IMR-90 (cell line): ENCODE measurements at regions not wholly inside any gene's neighbourhood (a gene's known extent, or its start where the extent isn't known, plus 50 kb on each side); places are given as distances from the start of the nearest gene placed in this dataset.

Experiments used
- BHLHE40 ChIP-seq: fragments of 150-350 bp; IDR thresholded peaks from 2 replicates; pipeline ENCODE4 v1.6.1; 2016; ENCODE audit warnings: mild to moderate bottlenecking, low read depth, low read length
- MAFK ChIP-seq: IDR thresholded peaks from 2 replicates; pipeline ENCODE4 v1.6.1; 2012; ENCODE audit warnings: low read depth, low read length, improper control_type of control experiment
- MXI1 ChIP-seq: IDR thresholded peaks from 2 replicates; pipeline ENCODE4 v1.6.1; 2012; ENCODE audit warnings: low read depth, mild to moderate bottlenecking, low read length, moderate library complexity, borderline replicate concordance
- POLR2A ChIP-seq: IDR thresholded peaks from 2 replicates; pipeline ENCODE4 v1.6.1; 2012; ENCODE audit warnings: mild to moderate bottlenecking, low read depth, low read length
- RAD21 ChIP-seq: IDR thresholded peaks from 2 replicates; pipeline ENCODE4 v1.6.1; 2012; ENCODE audit warnings: low read length, improper control_type of control experiment
- RFX5 ChIP-seq: IDR thresholded peaks from 2 replicates; pipeline ENCODE4 v1.8.0; 2012; ENCODE audit warnings: low read depth, mild to moderate bottlenecking, low read length, moderate library complexity
- SMC3 ChIP-seq: fragments of 150-350 bp; IDR thresholded peaks from 2 replicates; pipeline ENCODE4 v1.6.1; 2016; ENCODE audit warnings: low read depth, mild to moderate bottlenecking, antibody characterized with exemption, low read length, moderate library complexity
- TF ChIP-seq, protein P1 (sequence below): conservative IDR thresholded peaks from 2 replicates; pipeline ENCODE4 v1.5.1; 2012; ENCODE audit warnings: mild to moderate bottlenecking, low read depth, low read length, improper control_type of control experiment

DNA sequence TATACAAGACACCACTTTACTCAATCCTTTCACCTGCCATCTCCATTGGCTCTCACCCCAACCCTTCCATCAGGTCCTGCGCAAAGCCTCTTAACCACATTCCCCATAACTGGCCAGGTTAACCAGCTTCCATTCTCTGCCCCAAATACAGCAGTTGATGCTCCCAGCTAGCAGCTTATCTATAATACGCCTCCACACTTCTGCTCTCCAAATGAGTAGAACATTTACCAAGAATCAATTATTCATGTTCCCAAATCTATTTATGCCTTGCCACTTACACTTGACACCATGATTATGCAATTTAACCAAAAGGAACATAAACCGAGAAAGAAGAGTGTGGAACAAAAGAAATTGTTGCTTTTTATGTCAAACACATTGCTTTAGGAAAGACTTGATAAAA, 103.7 kb upstream of the TPM1 start:
- TF ChIP-seq MXI1 (no peak), RFX5 (no peak), POLR2A (no peak), BHLHE40 (no peak), RAD21 (no peak), MAFK (no peak), SMC3 (no peak)
- TF ChIP-seq, protein P1, sequence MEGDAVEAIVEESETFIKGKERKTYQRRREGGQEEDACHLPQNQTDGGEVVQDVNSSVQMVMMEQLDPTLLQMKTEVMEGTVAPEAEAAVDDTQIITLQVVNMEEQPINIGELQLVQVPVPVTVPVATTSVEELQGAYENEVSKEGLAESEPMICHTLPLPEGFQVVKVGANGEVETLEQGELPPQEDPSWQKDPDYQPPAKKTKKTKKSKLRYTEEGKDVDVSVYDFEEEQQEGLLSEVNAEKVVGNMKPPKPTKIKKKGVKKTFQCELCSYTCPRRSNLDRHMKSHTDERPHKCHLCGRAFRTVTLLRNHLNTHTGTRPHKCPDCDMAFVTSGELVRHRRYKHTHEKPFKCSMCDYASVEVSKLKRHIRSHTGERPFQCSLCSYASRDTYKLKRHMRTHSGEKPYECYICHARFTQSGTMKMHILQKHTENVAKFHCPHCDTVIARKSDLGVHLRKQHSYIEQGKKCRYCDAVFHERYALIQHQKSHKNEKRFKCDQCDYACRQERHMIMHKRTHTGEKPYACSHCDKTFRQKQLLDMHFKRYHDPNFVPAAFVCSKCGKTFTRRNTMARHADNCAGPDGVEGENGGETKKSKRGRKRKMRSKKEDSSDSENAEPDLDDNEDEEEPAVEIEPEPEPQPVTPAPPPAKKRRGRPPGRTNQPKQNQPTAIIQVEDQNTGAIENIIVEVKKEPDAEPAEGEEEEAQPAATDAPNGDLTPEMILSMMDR, result no peak
